ENCODE measurements at regions not wholly inside any gene's neighbourhood (a gene's known extent, or its start where the extent isn't known, plus 50 kb on each side); places are given as distances from the start of the nearest gene placed in this dataset.

- TF ChIP-seq POLR2AphosphoS5 (IDR thresholded peaks at IDR 0.05) (no peak), CTCF (IDR thresholded peaks at IDR 0.05) (no peak), EP300 (IDR thresholded peaks at IDR 0.05) (no peak), POLR2A (IDR thresholded peaks at IDR 0.05) (no peak)
Observed at GRCh38 chr12:47610686-47611252, 95.1 kb downstream of the RPAP3 start.

All from suprapubic skin (tissue), 4 donors.